ENCODE measurements at regions not wholly inside any gene's neighbourhood (a gene's known extent, or its start where the extent isn't known, plus 50 kb on each side); places are given as distances from the start of the nearest gene placed in this dataset.

GRCh38 chr12:21713133-21713532 is 55.5 kb upstream of the LDHB start:
- Mint-ChIP-seq H3K27me3 (ENCODE audit: low read depth) (peaks cover 6% of the 10 kb centered on the region), H3K36me3 (ENCODE audit: low read depth) (no peaks in the 10 kb centered on the region), H3K27ac (no peak overlapping the region), H3K9me3 (no peaks in the 10 kb centered on the region), H3K4me3 (no peak overlapping the region), H3K4me1 (ENCODE audit: low read depth) (no peaks in the 10 kb centered on the region)
- CTCF ChIA-PET, result interaction anchor here (0.8 to 1.9 kb wide), 4 partner anchors 9 to 409 kb away, joined by 3 to 7 read pairs (median 3); no protein-coding TSS in a partner anchor
- intact Hi-C loops (cut with micrococcal nuclease), result no loop called here
- no peak for DNase-seq

- intact Hi-C loops (cut with micrococcal nuclease), result no loop called here
- H3K27me3 Mint-ChIP-seq (ENCODE audit: low read depth), result peaks cover 6% of the 10 kb centered on the region
- H3K4me1 Mint-ChIP-seq (ENCODE audit: low read depth), result no peaks in the 10 kb centered on the region
- no peaks in the 10 kb centered on the region for H3K9me3 Mint-ChIP-seq
- H3K4me3 Mint-ChIP-seq, result no peak overlapping the region
- CTCF ChIA-PET, result interaction anchor here (0.6 to 1.9 kb wide), 4 partner anchors 12 to 551 kb away, joined by 3 to 7 read pairs (median 3); no protein-coding TSS in a partner anchor
- no peak overlapping the region for H3K27ac Mint-ChIP-seq
- no peaks in the 10 kb centered on the region for H3K36me3 Mint-ChIP-seq (ENCODE audit: low read depth)
- no peak for DNase-seq
Measured at GRCh38 chr12:21710958-21711775, 53.5 kb upstream of the LDHB start.
